GM18951 (cell line): ENCODE measurements at regions not wholly inside any gene's neighbourhood (a gene's known extent, or its start where the extent isn't known, plus 50 kb on each side); places are given as distances from the start of the nearest gene placed in this dataset.

Experiments
- POLR2A ChIP-seq: IDR thresholded peaks from 4 replicates; pipeline ENCODE4 v1.6.1; 2011; ENCODE audit warnings: mild to moderate bottlenecking; ENCODE audit not compliant: insufficient read length, insufficient read depth; ENCODE audit errors: extremely low read depth
- in situ Hi-C: fragments of 300-500 bp; cut with MboI; formaldehyde crosslinking; loops from one replicate; pipeline ENCODE4 v1.12.0; 2022; ENCODE audit warnings: low sequenced_read_pairs, mixed read lengths, inconsistent platforms; ENCODE audit not compliant: unreplicated experiment

DNA sequence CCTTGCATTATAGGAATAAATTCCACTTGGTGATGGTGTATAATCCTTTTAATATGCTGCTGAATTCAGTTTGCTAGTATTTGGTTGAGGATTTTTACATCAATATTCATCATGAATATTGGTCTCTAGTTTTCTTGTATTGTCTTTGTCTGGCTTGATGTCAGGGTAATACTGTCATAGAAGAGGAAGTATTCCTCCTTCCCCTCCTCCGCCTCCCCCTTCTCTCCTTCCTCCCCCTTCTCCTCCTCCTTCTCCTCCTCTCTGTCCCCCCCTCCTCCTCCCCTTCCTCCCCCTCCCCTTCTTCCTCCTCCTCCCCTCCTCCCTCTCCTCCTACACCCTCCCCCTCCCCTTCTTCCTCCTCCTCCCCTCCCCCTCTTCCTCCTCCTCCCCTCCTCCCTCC, 65.8 kb downstream of the RGS12 start:
- TF ChIP-seq POLR2A: no peak
- in situ Hi-C loops: no loop called here

GRCh38 chr4:3360777-3361176, 68.0 kb downstream of the RGS12 start:
- no peak for TF ChIP-seq POLR2A
- in situ Hi-C loops: no loop called here

DNA sequence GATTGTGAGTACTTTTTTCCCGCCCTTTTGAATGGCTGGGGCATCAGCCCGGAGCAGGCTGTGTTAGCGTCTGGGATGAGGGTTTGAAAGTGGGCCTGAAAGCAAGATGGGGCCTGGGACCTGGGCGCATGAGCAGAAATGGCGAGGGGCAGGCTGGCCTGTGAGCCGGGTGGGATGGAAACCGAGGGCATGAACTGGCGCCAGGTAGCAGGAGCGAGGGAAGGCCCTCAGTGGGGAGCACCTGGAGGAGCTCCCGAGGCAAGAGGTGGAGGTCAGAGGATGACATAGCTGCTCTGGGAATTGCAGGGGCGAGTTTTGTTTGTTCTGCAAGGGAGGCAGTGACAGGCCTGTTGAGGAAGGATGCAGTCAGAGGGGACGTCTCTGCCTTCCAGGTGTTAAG, 68.6 kb downstream of the RGS12 start:
- TF ChIP-seq POLR2A: no peak
- in situ Hi-C loops: no loop called here

DNA sequence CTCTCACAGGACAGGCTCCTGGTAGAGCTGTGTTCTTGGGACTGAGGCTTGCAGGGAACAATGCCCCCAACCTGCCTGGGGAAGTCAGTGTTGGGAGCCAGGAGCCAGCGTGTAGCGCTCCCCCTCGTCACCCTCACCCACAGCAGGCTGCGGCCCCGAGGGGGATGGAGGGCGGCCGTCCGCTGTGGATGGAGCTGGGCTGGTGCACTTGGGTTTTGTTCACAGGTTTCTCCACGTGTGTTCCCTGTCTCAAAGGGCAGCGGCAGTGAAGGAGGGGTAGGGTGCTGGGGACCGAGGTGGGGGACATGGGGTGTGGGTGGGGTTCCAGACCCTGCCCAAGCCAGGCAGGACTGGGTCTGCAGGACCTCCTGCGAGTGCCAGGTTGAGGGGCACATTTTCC, 69.1 kb downstream of the RGS12 start:
- no peak for TF ChIP-seq POLR2A
- in situ Hi-C loops: no loop called here

GRCh38 chr4:3362431-3363287, 69.8 kb downstream of the RGS12 start:
- TF ChIP-seq POLR2A: no peak
- in situ Hi-C loops: no loop called here

DNA sequence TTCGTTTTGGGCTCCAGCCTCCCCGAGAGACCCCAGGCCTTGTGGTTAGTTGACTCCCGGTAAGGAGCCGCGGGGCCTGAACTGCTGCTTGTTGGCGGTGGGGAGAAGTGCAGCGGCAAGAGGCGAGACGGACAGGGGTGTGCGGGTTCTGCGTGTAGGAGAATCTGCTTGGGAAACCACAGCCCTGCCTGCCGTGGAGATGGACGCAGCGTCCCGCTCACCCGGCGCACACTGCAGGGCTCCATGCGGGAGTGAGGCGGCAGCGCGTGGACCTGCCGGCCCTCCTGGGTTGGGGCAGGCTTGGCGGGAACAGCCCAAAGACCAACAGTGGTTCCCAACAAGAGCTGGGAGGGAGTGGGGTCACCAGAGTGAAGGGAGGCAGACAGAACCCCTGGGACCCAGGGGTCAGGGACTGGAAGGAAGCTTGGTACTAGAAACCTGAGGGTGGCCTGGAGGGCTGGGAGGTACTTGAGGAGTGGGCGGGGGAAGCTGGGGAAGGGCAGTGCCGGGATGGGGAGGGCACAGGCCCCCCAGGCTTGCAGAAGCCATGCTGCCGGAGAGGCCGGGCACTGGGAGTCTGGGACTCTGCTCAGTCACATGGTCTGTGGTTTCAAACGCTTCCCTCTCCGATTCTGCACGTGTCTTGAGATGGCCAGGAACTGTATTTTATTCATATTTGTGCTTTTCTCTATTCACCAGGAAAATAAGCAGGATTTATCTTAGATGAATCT, 70.8 kb downstream of the RGS12 start:
- in situ Hi-C loops: no loop called here
- TF ChIP-seq POLR2A: no peak

DNA sequence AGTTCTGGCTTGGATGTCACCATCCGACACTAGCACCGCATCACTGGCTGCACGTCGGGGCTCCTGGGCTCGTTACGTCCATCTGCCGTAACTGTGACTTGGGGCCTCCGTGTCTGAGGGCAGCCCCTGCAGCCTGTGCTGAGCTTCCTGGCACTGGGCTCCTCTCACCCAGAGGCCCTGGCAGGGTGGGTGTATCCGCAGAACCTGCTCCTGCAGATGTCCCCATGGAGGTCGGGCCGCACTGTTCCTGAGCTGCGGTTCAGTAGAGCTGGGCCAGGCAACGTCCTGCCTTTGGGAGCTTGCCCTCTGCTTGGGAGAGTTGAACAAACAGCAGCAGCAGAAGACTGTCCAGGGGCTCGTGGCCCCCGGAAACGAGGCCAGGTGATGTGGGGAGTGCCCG, 71.4 kb downstream of the RGS12 start:
- TF ChIP-seq POLR2A: no peak
- in situ Hi-C loops: no loop called here

DNA sequence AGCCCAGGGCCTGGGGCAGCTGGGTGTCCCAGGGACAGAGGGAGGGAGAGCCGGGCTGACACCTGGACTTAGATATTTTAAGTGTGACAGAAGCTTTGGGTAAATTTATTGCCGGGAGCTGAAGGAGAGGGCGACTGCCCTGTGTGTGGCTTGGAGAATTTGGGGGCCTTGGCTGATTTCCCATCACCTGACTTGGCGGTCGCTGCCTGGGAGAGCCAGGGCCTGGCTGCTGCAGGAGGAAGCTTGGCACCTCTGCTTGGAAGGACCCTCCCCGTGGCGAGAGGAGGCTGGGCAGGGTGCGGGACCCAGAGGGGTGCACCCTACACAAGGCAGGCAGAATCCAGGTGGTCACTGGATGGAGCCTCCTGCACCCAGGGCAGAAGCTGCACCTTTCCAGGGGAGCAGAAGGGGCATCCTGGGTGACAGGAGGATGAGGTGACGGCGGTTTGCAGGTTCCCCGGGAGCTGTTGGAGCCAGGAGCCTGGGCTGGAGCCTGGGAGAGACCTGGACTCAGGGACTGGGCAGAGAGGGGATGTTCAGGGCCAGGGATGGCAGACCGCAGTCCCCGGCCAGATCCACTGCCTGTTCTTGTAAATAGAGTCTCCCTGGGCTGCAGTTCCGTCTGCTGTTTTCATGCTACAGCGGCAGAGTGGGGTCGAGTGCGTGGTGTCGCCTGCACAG, 72.0 kb downstream of the RGS12 start:
- TF ChIP-seq POLR2A: no peak
- in situ Hi-C loops: no loop called here

- TF ChIP-seq POLR2A: no peak
- in situ Hi-C loops: no loop called here
Measured at GRCh38 chr4:3365326-3365725, 72.5 kb downstream of the RGS12 start.

DNA sequence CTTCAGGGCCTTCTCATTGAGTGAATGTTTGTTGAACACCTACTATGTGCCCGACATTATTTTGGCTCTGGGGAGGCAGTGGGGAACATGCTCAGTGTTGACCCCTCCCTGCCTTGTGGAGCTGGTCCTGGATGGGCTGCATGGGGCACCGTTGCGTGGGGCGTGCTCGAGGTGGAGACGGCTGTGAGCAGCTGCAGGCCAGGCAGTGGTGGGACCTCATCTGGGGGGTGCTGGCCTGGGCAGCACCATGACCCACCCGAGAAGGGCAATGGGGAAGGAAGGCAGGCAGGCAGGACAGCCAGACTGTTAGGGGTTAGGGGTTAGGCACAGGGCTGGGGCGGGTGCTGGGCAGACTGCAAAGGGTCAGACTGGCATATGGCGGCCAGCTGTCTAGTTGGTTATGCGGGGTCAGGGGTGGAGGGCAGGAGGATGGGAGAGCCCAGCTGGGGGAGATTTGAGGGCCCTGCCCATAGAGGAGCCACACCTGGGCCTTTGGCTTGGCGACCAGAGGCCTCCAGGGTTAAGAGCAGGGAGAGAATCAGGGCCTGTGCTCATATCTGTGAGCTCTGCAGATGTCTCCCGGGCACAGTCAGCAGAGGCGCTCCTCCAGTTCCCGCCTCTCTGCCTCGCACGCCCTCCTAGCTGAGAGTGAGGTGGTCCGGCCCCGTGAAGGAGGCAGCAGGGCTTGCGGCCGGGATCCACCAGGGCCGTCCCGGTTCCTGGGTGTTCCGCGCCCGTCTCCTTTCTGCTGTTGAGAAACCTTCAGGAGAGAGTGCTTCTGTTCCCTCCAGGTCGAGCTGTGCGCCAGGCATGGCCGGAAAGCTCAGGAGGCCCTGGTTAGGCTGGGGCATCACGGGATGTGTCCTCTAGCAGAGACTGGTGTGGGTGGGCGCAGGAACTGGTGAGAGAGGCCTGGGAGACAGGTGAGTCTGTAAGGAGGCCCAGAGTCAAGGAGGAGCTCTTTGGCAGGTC, 73.3 kb downstream of the RGS12 start:
- no peak for TF ChIP-seq POLR2A
- in situ Hi-C loops: no loop called here

DNA sequence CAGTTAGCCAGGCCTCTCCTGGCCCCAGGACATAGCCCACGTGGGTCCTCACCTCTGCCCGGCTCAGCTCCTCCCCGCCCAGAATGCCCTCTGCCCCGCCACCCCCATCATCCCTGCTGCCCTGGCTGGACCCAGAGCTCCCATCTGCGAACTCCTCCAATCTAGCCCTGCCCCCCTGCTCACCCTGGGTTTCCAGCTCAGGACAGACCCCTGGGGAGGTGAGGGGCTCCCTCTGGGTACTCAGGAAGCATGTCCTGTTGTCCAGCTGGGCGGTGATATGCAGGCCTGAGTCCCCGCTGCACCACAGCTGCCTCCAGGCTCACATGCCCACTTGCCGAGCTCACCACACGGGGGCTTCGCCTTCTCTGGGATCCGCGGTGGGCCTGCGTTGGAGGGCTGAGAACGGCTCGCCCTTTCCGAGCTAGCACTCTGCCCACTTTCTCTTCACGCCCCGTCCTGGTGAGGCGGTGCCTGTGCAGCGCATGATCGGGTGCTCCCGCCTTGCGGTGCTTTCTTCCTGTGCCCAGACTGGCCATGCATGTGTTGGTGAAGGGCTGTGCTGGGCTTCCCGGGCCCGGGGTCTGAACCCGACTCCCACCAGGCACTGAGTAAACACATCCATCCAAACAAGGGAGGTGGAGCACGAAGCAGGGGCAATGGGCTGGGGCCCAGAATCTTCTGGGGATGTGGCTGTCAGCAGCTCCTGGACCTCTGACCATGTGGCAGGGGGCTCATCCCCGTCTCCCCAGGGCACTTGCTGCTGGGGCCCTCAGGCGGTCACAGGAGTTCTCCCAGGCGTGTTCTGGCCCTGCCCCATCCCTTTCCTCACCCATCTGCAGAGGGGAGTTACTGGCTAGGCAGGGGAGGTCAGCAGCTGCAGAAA, 74.3 kb downstream of the RGS12 start:
- no peak for TF ChIP-seq POLR2A

GRCh38 chr4:3367866-3368265, 73.9 kb upstream of the HGFAC start:
- in situ Hi-C loops: no loop called here
- TF ChIP-seq POLR2A: no peak

More for the DNA sequence above, 74.3 kb downstream of the RGS12 start:
- in situ Hi-C loops: no loop called here

- in situ Hi-C loops: no loop called here
- TF ChIP-seq POLR2A: no peak
Measured at GRCh38 chr4:3368334-3368733, 73.4 kb upstream of the HGFAC start.
